SU-DHL-6 (cell line): ENCODE measurements at regions not wholly inside any gene's neighbourhood (a gene's known extent, or its start where the extent isn't known, plus 50 kb on each side); places are given as distances from the start of the nearest gene placed in this dataset.

Experiments
- EZH2phosphoT487 ChIP-seq: fragments of 200-600 bp; sonication (generic), shearing (Covaris generic); conservative IDR thresholded peaks from 2 replicates; pipeline ENCODE4 v1.6.1; 2018; ENCODE audit warnings: mild to moderate bottlenecking, antibody characterized with exemption, low read length, moderate library complexity, mixed read lengths
- TF ChIP-seq, protein P1 (sequence below): fragments of 200-600 bp; sonication (generic); IDR thresholded peaks from one replicate; pipeline ENCODE4 v1.5.1; 2017; ENCODE audit warnings: antibody characterized with exemption, mild to moderate bottlenecking, low read length, moderate library complexity; ENCODE audit not compliant: insufficient read depth, poor library complexity, severe bottlenecking

DNA sequence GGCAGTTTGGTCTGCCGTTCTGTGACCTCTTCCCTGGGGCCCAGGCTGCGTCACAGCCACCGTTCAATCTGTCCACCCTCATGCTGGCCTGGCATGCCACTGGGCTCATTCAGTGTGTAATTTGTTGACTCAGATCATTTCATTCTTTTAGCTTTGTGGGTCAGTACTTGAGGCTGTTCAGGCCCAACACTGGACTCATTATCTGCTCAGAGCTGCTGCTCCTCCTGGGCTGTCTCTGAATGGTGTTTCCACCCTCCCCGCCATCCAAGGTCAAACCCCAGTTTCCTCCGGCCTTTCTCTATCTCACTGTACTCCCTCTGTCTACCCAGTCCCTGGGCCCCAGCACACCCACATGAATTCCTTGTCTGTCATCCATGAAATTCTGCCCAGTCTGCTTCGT lies 152.4 kb upstream of the NCK2 start:
- TF ChIP-seq, protein P1, sequence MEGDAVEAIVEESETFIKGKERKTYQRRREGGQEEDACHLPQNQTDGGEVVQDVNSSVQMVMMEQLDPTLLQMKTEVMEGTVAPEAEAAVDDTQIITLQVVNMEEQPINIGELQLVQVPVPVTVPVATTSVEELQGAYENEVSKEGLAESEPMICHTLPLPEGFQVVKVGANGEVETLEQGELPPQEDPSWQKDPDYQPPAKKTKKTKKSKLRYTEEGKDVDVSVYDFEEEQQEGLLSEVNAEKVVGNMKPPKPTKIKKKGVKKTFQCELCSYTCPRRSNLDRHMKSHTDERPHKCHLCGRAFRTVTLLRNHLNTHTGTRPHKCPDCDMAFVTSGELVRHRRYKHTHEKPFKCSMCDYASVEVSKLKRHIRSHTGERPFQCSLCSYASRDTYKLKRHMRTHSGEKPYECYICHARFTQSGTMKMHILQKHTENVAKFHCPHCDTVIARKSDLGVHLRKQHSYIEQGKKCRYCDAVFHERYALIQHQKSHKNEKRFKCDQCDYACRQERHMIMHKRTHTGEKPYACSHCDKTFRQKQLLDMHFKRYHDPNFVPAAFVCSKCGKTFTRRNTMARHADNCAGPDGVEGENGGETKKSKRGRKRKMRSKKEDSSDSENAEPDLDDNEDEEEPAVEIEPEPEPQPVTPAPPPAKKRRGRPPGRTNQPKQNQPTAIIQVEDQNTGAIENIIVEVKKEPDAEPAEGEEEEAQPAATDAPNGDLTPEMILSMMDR: no peak
- no peak for TF ChIP-seq EZH2phosphoT487
